Thyroid gland (tissue), 4 donors: ENCODE measurements at regions not wholly inside any gene's neighbourhood (a gene's known extent, or its start where the extent isn't known, plus 50 kb on each side); places are given as distances from the start of the nearest gene placed in this dataset.

Source experiments
- DNase-seq, 2 donors: peaks; one replicate each; pipeline ENCODE4 v3.0.0-alpha.2; 2019
- H3K27ac ChIP-seq, 3 donors: fragments of 200-600 bp; sonication (generic); 1 replicate in 2 of 3; 2 replicates in 1 of 3; pipeline ENCODE4 v1.5.1; 2016 to 2019; ENCODE audit warnings: mild to moderate bottlenecking in 1 of 3, moderate library complexity in 1 of 3
- H3K27me3 ChIP-seq: fragments of 200-600 bp; sonication (generic); one replicate; pipeline ENCODE4 v1.5.1; 2019
- H3K36me3 ChIP-seq, 2 donors: fragments of 200-600 bp; sonication (generic); one replicate each; pipeline ENCODE4 v1.5.1; 2016 to 2019
- H3K4me1 ChIP-seq, 2 donors: fragments of 200-600 bp; sonication (generic); one replicate each; pipeline ENCODE4 v1.5.1; 2017 to 2019
- H3K4me3 ChIP-seq, 3 donors: fragments of 200-600 bp; sonication (generic); replicated peaks in 1 of 3; 1 replicate in 2 of 3; 2 replicates in 1 of 3; pipeline ENCODE4 v1.5.1; 2016; ENCODE audit warnings: mild to moderate bottlenecking in 1 of 3
- H3K9me3 ChIP-seq: fragments of 200-600 bp; sonication (generic); one replicate; pipeline ENCODE4 v1.5.1; 2017
- CTCF ChIP-seq, 6 experiments: fragments of 200-600 bp in 3 of 6; fragments of 450-650 bp in 3 of 6; sonication (generic) in 3 of 6; IDR thresholded peaks; one replicate each; pipeline ENCODE4 v1.5.1; 2016 to 2019; ENCODE audit warnings: antibody characterized with exemption in 6 of 6, mild to moderate bottlenecking in 2 of 6, inconsistent platforms in 1 of 6, moderate library complexity in 1 of 6
- POLR2A ChIP-seq, 2 donors: fragments of 450-650 bp; IDR thresholded peaks; one replicate each; pipeline ENCODE4 v1.6.1; 2017; ENCODE audit warnings: antibody characterized with exemption in 2 of 2, mild to moderate bottlenecking in 2 of 2, moderate library complexity in 1 of 2
- WGBS, 2 donors: methylation state at CpG; one replicate each; pipeline ENCODE4 v1.1.5; 2017; 5-methylcytosine and 5-hydroxymethylcytosine counted together
- intact Hi-C: fragments of 100-400 bp; cut with DNase I; formaldehyde crosslinking; loops from one replicate; pipeline ENCODE4 v1.15.1; 2023

- H3K4me3 ChIP-seq: no peak overlapping the region
- WGBS, 2 donors: 10 to 14% methylated on average over 24 of the region's 24 CpGs
- peaks cover 4 to 11% of the 10 kb centered on the region in 2 donors for H3K4me1 ChIP-seq
- H3K36me3 ChIP-seq: no peaks in the 10 kb centered on the region
- no peaks in the 10 kb centered on the region for H3K9me3 ChIP-seq
- no peak for TF ChIP-seq POLR2A (IDR thresholded peaks at IDR 0.05)
- TF ChIP-seq CTCF (IDR thresholded peaks at IDR 0.05): peak in 5 of 6 experiments; percentile 79 to 90 (median 84)
- peak; percentile 94 to 96 for DNase-seq
- H3K27me3 ChIP-seq: no peaks in the 10 kb centered on the region
- intact Hi-C loops: loop anchor here (2.0 kb wide), 1 partner anchor 383 kb away; no protein-coding TSS in a partner anchor
- H3K27ac ChIP-seq: no peak overlapping the region
Observed at GRCh38 chr10:123583639-123584418, 82.3 kb upstream of the GPR26 start.

GRCh38 chr10:123584419-123584775 lies 81.8 kb upstream of the GPR26 start:
- no peak for DNase-seq
- H3K36me3 ChIP-seq: no peaks in the 10 kb centered on the region
- H3K4me1 ChIP-seq: peaks cover 4 to 11% of the 10 kb centered on the region in 2 donors
- H3K4me3 ChIP-seq: no peak overlapping the region
- H3K27ac ChIP-seq: no peak overlapping the region
- intact Hi-C loops: no loop called here
- 88 to 89% methylated on average over 9 to 10 of the region's 12 CpGs for whole genome bisulfite sequencing, 2 donors
- TF ChIP-seq POLR2A (IDR thresholded peaks at IDR 0.05): no peak
- no peak for TF ChIP-seq CTCF (IDR thresholded peaks at IDR 0.05)
- no peaks in the 10 kb centered on the region for H3K27me3 ChIP-seq
- no peaks in the 10 kb centered on the region for H3K9me3 ChIP-seq

GRCh38 chr10:123585477-123586445 lies 80.4 kb upstream of the GPR26 start:
- DNase-seq: no peak
- Histone ChIP-seq H3K27ac (no peak overlapping the region), H3K36me3 (no peaks in the 10 kb centered on the region), H3K4me3 (no peak overlapping the region), H3K9me3 (no peaks in the 10 kb centered on the region), H3K4me1 (peaks cover 4 to 11% of the 10 kb centered on the region in 2 donors), H3K27me3 (no peaks in the 10 kb centered on the region)
- TF ChIP-seq CTCF (IDR thresholded peaks at IDR 0.05) (no peak), POLR2A (IDR thresholded peaks at IDR 0.05) (no peak)
- WGBS, 2 donors: 85 to 87% methylated on average over 12 of the region's 12 CpGs
- intact Hi-C loops: no loop called here

GRCh38 chr10:123587110-123587509 lies 79.0 kb upstream of the GPR26 start:
- Histone ChIP-seq H3K4me1 (peaks cover 4 to 11% of the 10 kb centered on the region in 2 donors), H3K36me3 (no peaks in the 10 kb centered on the region), H3K9me3 (no peaks in the 10 kb centered on the region), H3K27ac (no peak overlapping the region), H3K27me3 (no peaks in the 10 kb centered on the region), H3K4me3 (no peak overlapping the region)
- DNase-seq: no peak
- TF ChIP-seq POLR2A (IDR thresholded peaks at IDR 0.05) (no peak), CTCF (IDR thresholded peaks at IDR 0.05) (no peak)
- intact Hi-C loops: no loop called here
- 75 to 86% methylated on average over 3 of the region's 3 CpGs for WGBS, 2 donors
